HCT116 (cell line): ENCODE measurements at regions not wholly inside any gene's neighbourhood (a gene's known extent, or its start where the extent isn't known, plus 50 kb on each side); places are given as distances from the start of the nearest gene placed in this dataset.
A peak's percentile ranks its signal among the peaks of the same experiment; 100 is the strongest.

Source experiments
- ATAC-seq: fragments of 200-7000 bp; cut with Tn5 transposase; 2 replicates; pipeline ENCODE4 v1.9.1; 2020; ENCODE audit warnings: mild to moderate bottlenecking, moderate library complexity
- BruUV-seq: library from RNA; stranded (reverse); fragments of 400-500 nt; replicated peaks from 2 replicates; lab custom pipeline; 2021; lab: Mats Ljungman, UMichigan
- CTCF ChIA-PET: fragments of 300-600 bp; sonication (Branson Sonifier 250); formaldehyde crosslinking; loops from one replicate; lab custom pipeline; 2021; ENCODE audit warnings: antibody characterized with exemption; lab: Charles Lee
- POLR2A ChIA-PET: fragments of 300-600, 350-600 bp; sonication (Branson Sonifier 250); formaldehyde crosslinking; loops from one replicate; lab custom pipeline; 2021; ENCODE audit warnings: antibody characterized with exemption; lab: Charles Lee
- RAD21 ChIA-PET, 2 experiments: fragments of 300-600 bp; sonication (Branson Sonifier 250); formaldehyde crosslinking; loops; one replicate each; lab custom pipeline; 2023; ENCODE audit warnings: low total read pairs in 2 of 2; ENCODE audit not compliant: uncharacterized antibody in 2 of 2, unreplicated experiment in 2 of 2, low non-redundant PET in 1 of 2; lab: Charles Lee
- DNase-seq: peaks from one replicate; pipeline ENCODE4 v3.0.0-alpha.2; 2010; ENCODE audit warnings: low read depth, low spot score
- H2AFZ ChIP-seq: fragments of 200-600 bp; shearing (Covaris generic), sonication (generic); 2 replicates; pipeline ENCODE4 v1.6.1; 2017; ENCODE audit warnings: low read depth, mixed run types, mixed read lengths, antibody characterized with exemption, low read length; ENCODE audit not compliant: poor library complexity, severe bottlenecking
- H3K27ac ChIP-seq: 2 replicates; pipeline ENCODE4 v1.5.1; 2012; ENCODE audit warnings: low read depth, low read length
- H3K27me3 ChIP-seq: fragments of 200-600 bp; sonication (generic); 2 replicates; pipeline ENCODE4 v1.6.1; 2016; ENCODE audit warnings: mixed run types, low read length, mixed read lengths; ENCODE audit not compliant: insufficient read depth
- H3K36me3 ChIP-seq, 2 experiments: fragments of 200-500 bp in 1 of 2; fragments of 200-600 bp in 1 of 2; sonication (Bioruptor generic) in 1 of 2; sonication (generic) in 1 of 2; 2 replicates each; pipeline versions ENCODE4 v1.5.1 to v1.6.1; 2014 to 2016; ENCODE audit warnings: low read length in 2 of 2, inconsistent platforms in 1 of 2, mixed read lengths in 1 of 2, mixed run types in 1 of 2; ENCODE audit not compliant: insufficient read depth in 2 of 2, control insufficient read depth in 1 of 2
- H3K4me1 ChIP-seq, 2 experiments: fragments of 200-600 bp in 1 of 2; sonication (generic) in 1 of 2; 2 replicates each; pipeline versions ENCODE4 v1.5.1 to v1.6.1; 2012 to 2017; ENCODE audit warnings: low read length in 2 of 2, inconsistent platforms in 1 of 2, mild to moderate bottlenecking in 1 of 2, mixed read lengths in 1 of 2, mixed run types in 1 of 2, moderate library complexity in 1 of 2; ENCODE audit not compliant: insufficient read depth in 2 of 2, control insufficient read depth in 1 of 2
- H3K4me2 ChIP-seq: fragments of 200-600 bp; sonication (generic); 2 replicates; pipeline ENCODE4 v1.6.1; 2017; ENCODE audit warnings: mixed run types, low read length, mixed read lengths
- H3K4me3 ChIP-seq, 2 experiments: fragments of 200-600 bp in 1 of 2; sonication (generic) in 1 of 2; replicated peaks in 1 of 2; 2 replicates each; pipeline ENCODE4 v1.5.1; 2011 to 2016; ENCODE audit warnings: low read length in 2 of 2, control low read depth in 1 of 2, low read depth in 1 of 2, mild to moderate bottlenecking in 1 of 2, mixed read lengths in 1 of 2, mixed run types in 1 of 2
- H3K79me2 ChIP-seq: fragments of 200-600 bp; sonication (generic); 2 replicates; pipeline ENCODE4 v1.6.1; 2017; ENCODE audit warnings: mild to moderate bottlenecking, mixed run types, low read length, moderate library complexity, mixed read lengths; ENCODE audit not compliant: insufficient read depth
- H3K9ac ChIP-seq: fragments of 200-600 bp; sonication (generic); 2 replicates; pipeline ENCODE4 v1.6.1; 2016; ENCODE audit warnings: low read length, mixed read lengths
- H3K9me2 ChIP-seq: fragments of 200-600 bp; sonication (generic), shearing (Covaris generic); 2 replicates; pipeline ENCODE4 v1.6.1; 2017; ENCODE audit warnings: mixed run types, mild to moderate bottlenecking, moderate library complexity; ENCODE audit not compliant: insufficient read depth
- H3K9me3 ChIP-seq, 2 experiments: fragments of 200-500 bp in 1 of 2; fragments of 200-600 bp in 1 of 2; sonication (Bioruptor generic) in 1 of 2; sonication (generic) in 1 of 2; 2 replicates each; pipeline ENCODE4 v1.6.1; 2014 to 2017; ENCODE audit warnings: low read length in 2 of 2, mixed read lengths in 2 of 2, inconsistent platforms in 1 of 2, low read depth in 1 of 2, mild to moderate bottlenecking in 1 of 2, mixed run types in 1 of 2, moderate library complexity in 1 of 2; ENCODE audit not compliant: control insufficient read depth in 1 of 2, insufficient read depth in 1 of 2
- H4K20me1 ChIP-seq: fragments of 200-600 bp; sonication (generic), shearing (Covaris generic); 2 replicates; pipeline ENCODE4 v1.6.1; 2017; ENCODE audit warnings: mixed run types, mild to moderate bottlenecking, moderate library complexity; ENCODE audit not compliant: insufficient read depth
- CEBPB ChIP-seq: IDR thresholded peaks from 2 replicates; pipeline ENCODE4 v1.6.1; 2012; ENCODE audit warnings: low read depth
- ELF1 ChIP-seq: IDR thresholded peaks from 2 replicates; pipeline ENCODE4 v1.6.1; 2012; ENCODE audit warnings: low read depth, borderline replicate concordance
- EZH2 ChIP-seq: fragments of 200-600 bp; sonication (generic); IDR thresholded peaks from 2 replicates; pipeline ENCODE4 v1.6.1; 2017; ENCODE audit warnings: antibody characterized with exemption, mixed run types
- EZH2phosphoT487 ChIP-seq: fragments of 200-600 bp; IDR thresholded peaks from 2 replicates; pipeline ENCODE4 v1.6.1; 2018; ENCODE audit warnings: antibody characterized with exemption, borderline replicate concordance
- FOSL1 ChIP-seq: IDR thresholded peaks from 2 replicates; pipeline ENCODE4 v1.6.1; 2012; ENCODE audit warnings: low read depth
- POLR2A ChIP-seq: IDR thresholded peaks from 2 replicates; pipeline ENCODE4 v1.7.0; 2011; ENCODE audit warnings: borderline replicate concordance; ENCODE audit not compliant: insufficient read depth, insufficient read length; ENCODE audit errors: extremely low read depth
- RAD21 ChIP-seq: IDR thresholded peaks from 2 replicates; pipeline ENCODE4 v1.6.1; 2012; ENCODE audit warnings: low read depth, mild to moderate bottlenecking
- intact Hi-C: fragments of 100-400 bp; cut with micrococcal nuclease; formaldehyde crosslinking; loops from 2 replicates; pipeline ENCODE4 v1.10.0; 2022
- TF ChIP-seq, protein P1 (sequence below), 3 experiments: fragments of 200-600 bp in 1 of 3; sonication (generic) in 1 of 3; IDR thresholded peaks in 2 of 3; conservative IDR thresholded peaks in 1 of 3; 2 replicates each; pipeline ENCODE4 v1.5.1; 2012 to 2017; ENCODE audit warnings: low read depth in 2 of 3, low read length in 2 of 3, antibody characterized with exemption in 1 of 3, borderline replicate concordance in 1 of 3, control low read depth in 1 of 3, mild to moderate bottlenecking in 1 of 3, mixed read lengths in 1 of 3, mixed run types in 1 of 3, moderate library complexity in 1 of 3; ENCODE audit not compliant: insufficient read depth in 1 of 3
- TF ChIP-seq, protein P2 (sequence below): IDR thresholded peaks from 2 replicates; pipeline ENCODE4 v1.6.1; 2012
- TF ChIP-seq, protein P3 (sequence below): IDR thresholded peaks from 2 replicates; pipeline ENCODE4 v1.6.1; 2012; ENCODE audit warnings: low read depth

DNA sequence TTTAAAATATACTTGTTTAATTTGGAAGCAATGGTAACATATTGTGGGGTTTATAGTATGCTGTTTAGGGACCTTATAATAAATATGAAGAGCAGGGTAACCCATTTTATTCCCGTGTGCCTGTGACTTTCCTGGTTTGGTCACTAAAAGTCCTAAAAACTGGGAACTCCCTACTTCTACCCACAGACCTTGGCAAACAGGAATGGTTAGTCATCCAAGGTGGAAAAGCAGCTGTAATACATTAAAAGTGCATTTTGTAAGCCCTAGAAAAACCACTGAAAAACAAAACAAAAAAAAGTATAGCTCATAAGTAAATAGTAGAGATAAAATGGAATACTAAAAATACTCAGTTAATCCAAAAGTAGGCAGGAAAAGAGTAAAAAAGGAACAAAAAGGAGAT is 538.9 kb downstream of the LMO4 start:
- ChIA-PET CTCF (no interaction called here), RAD21 (no interaction called here), POLR2A (interaction anchor here (0.6 kb wide), 1 partner anchor 85 kb away, joined by 3 read pairs; no protein-coding TSS in a partner anchor)
- H3K4me2 ChIP-seq, result no peak overlapping the region
- peaks cover 0 to 7% of the 10 kb centered on the region in 2 experiments; a peak in 1 of 4 replicates for H3K4me1 ChIP-seq
- TF ChIP-seq, protein P1, sequence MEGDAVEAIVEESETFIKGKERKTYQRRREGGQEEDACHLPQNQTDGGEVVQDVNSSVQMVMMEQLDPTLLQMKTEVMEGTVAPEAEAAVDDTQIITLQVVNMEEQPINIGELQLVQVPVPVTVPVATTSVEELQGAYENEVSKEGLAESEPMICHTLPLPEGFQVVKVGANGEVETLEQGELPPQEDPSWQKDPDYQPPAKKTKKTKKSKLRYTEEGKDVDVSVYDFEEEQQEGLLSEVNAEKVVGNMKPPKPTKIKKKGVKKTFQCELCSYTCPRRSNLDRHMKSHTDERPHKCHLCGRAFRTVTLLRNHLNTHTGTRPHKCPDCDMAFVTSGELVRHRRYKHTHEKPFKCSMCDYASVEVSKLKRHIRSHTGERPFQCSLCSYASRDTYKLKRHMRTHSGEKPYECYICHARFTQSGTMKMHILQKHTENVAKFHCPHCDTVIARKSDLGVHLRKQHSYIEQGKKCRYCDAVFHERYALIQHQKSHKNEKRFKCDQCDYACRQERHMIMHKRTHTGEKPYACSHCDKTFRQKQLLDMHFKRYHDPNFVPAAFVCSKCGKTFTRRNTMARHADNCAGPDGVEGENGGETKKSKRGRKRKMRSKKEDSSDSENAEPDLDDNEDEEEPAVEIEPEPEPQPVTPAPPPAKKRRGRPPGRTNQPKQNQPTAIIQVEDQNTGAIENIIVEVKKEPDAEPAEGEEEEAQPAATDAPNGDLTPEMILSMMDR (IDR thresholded peaks at IDR 0.05 in 2 of 3, conservative IDR thresholded peaks at IDR 0.05 in 1 of 3; ENCODE audit: borderline replicate concordance in 1 of 3, insufficient read depth in 1 of 3, low read depth in 2 of 3, low read length in 2 of 3), result no peak
- TF ChIP-seq CEBPB (no peak), EZH2phosphoT487 (no peak), EZH2 (no peak), POLR2A (no peak), RAD21 (no peak), ELF1 (no peak)
- TF ChIP-seq, protein P2, sequence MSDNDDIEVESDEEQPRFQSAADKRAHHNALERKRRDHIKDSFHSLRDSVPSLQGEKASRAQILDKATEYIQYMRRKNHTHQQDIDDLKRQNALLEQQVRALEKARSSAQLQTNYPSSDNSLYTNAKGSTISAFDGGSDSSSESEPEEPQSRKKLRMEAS, result no peak
- BruUV-seq, result no TSS peak
- no peak for DNase-seq
- H4K20me1 ChIP-seq, result no peaks in the 10 kb centered on the region
- no peaks in the 10 kb centered on the region for H3K36me3 ChIP-seq
- H3K27me3 ChIP-seq, result no peaks in the 10 kb centered on the region
- no peak overlapping the region for H3K27ac ChIP-seq
- intact Hi-C loops, result no loop called here
- no peak overlapping the region for H3K4me3 ChIP-seq
- no peak for ATAC-seq
- H3K79me2 ChIP-seq, result no peaks in the 10 kb centered on the region
- no peak overlapping the region for H3K9ac ChIP-seq
- H3K9me3 ChIP-seq, result no peaks in the 10 kb centered on the region
- no peak overlapping the region for H2AFZ ChIP-seq
- no peaks in the 10 kb centered on the region for H3K9me2 ChIP-seq

DNA sequence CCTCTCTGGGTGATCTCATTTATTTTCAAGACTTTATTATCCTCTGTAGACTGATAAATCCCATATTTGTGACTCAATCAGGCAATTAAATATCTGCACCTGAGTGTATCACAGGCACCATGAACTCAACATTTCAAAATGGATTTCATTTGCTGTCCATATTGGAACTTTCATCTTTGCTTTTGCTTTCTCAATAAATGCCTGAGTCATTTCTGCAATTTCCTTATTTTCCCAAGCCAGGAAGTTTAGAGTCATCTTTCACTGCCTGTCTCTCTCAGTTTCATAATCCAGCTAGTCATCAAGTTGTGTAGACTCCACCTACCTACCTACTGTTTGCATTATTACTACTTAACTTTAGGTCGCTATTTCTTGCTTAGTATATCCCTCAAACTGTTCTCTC is 540.9 kb downstream of the LMO4 start:
- Histone ChIP-seq H3K9me3 (no peaks in the 10 kb centered on the region), H3K79me2 (no peaks in the 10 kb centered on the region), H3K4me3 (no peak overlapping the region), H3K9ac (no peak overlapping the region), H3K27me3 (no peaks in the 10 kb centered on the region), H3K4me1 (peaks cover 0 to 7% of the 10 kb centered on the region in 2 experiments; a peak in 1 of 4 replicates), H3K9me2 (no peaks in the 10 kb centered on the region), H3K4me2 (0 out of 2 replicates have a peak overlapping the region, but pooled peaks have one; percentile 1), H2AFZ (no peak overlapping the region), H3K36me3 (no peaks in the 10 kb centered on the region), H4K20me1 (no peaks in the 10 kb centered on the region), H3K27ac (no peak overlapping the region)
- RAD21 ChIA-PET, result no interaction called here
- intact Hi-C loops, result no loop called here
- peak; percentile 55; the same call in 1 of the 2 replicates for TF ChIP-seq CEBPB
- TF ChIP-seq, protein P3, sequence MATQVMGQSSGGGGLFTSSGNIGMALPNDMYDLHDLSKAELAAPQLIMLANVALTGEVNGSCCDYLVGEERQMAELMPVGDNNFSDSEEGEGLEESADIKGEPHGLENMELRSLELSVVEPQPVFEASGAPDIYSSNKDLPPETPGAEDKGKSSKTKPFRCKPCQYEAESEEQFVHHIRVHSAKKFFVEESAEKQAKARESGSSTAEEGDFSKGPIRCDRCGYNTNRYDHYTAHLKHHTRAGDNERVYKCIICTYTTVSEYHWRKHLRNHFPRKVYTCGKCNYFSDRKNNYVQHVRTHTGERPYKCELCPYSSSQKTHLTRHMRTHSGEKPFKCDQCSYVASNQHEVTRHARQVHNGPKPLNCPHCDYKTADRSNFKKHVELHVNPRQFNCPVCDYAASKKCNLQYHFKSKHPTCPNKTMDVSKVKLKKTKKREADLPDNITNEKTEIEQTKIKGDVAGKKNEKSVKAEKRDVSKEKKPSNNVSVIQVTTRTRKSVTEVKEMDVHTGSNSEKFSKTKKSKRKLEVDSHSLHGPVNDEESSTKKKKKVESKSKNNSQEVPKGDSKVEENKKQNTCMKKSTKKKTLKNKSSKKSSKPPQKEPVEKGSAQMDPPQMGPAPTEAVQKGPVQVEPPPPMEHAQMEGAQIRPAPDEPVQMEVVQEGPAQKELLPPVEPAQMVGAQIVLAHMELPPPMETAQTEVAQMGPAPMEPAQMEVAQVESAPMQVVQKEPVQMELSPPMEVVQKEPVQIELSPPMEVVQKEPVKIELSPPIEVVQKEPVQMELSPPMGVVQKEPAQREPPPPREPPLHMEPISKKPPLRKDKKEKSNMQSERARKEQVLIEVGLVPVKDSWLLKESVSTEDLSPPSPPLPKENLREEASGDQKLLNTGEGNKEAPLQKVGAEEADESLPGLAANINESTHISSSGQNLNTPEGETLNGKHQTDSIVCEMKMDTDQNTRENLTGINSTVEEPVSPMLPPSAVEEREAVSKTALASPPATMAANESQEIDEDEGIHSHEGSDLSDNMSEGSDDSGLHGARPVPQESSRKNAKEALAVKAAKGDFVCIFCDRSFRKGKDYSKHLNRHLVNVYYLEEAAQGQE, result no peak
- TF ChIP-seq FOSL1, result peak; percentile 20; the same call in 1 of the 2 replicates
- CTCF ChIA-PET, result no interaction called here
- ATAC-seq, result no peak
- no TSS peak for BruUV-seq
- POLR2A ChIA-PET, result no interaction called here
- no peak for DNase-seq
